GM18520 (cell line): ENCODE measurements at regions not wholly inside any gene's neighbourhood (a gene's known extent, or its start where the extent isn't known, plus 50 kb on each side); places are given as distances from the start of the nearest gene placed in this dataset.
A peak's percentile ranks its signal among the peaks of the same experiment; 100 is the strongest.
"Not testable (repeated sequence)": the region's sequence is repeated elsewhere in the genome, so short reads cannot be mapped to it uniquely, and the experiment has no call there.

Experiments
- ATAC-seq: cut with Tn5 transposase; IDR thresholded peaks from one replicate; pipeline ENCODE4 v1.9.1; 2021; ENCODE audit not compliant: unreplicated experiment

- ATAC-seq, result no peak
Observed at GRCh38 chr1:222416001-222416791, 131.7 kb downstream of the HHIPL2 start.

- no peak for ATAC-seq
Observed at GRCh38 chr1:222415441-222415840, 132.5 kb downstream of the HHIPL2 start.

- ATAC-seq, result no peak
Observed at GRCh38 chr1:222413991-222414549, 133.8 kb downstream of the HHIPL2 start.

- ATAC-seq, result no peak
Observed at GRCh38 chr1:222413436-222413835, 134.5 kb downstream of the HHIPL2 start.

GRCh38 chr1:222404710-222405109 is 143.2 kb downstream of the HHIPL2 start:
- peak; percentile 72 for ATAC-seq

- ATAC-seq, result no peak
Observed at GRCh38 chr1:222399197-222399596, 148.7 kb downstream of the HHIPL2 start.

- ATAC-seq, result no peak
Observed at GRCh38 chr1:222394224-222394623, 153.7 kb downstream of the HHIPL2 start.

GRCh38 chr1:222392556-222392955 is 155.3 kb downstream of the HHIPL2 start:
- no peak for ATAC-seq

GRCh38 chr1:222390181-222390580 is 157.7 kb downstream of the HHIPL2 start:
- no peak for ATAC-seq

- ATAC-seq, result no peak
Observed at GRCh38 chr1:222387007-222387814, 160.7 kb downstream of the HHIPL2 start.

GRCh38 chr1:222385955-222386354 is 161.9 kb downstream of the HHIPL2 start:
- no peak for ATAC-seq

- no peak for ATAC-seq
Observed at GRCh38 chr1:222385262-222385661, 162.6 kb downstream of the HHIPL2 start.

- no peak for ATAC-seq
Observed at GRCh38 chr1:222384531-222384930, 163.4 kb downstream of the HHIPL2 start.

GRCh38 chr1:222382171-222382570 is 165.7 kb downstream of the HHIPL2 start:
- ATAC-seq, result no peak

GRCh38 chr1:222377428-222378088 is 170.3 kb downstream of the HHIPL2 start:
- no peak for ATAC-seq

GRCh38 chr1:222376791-222377190 is 171.1 kb downstream of the HHIPL2 start:
- ATAC-seq, result not testable (repeated sequence)

- ATAC-seq, result no peak
Observed at GRCh38 chr1:222375701-222376100, 172.2 kb downstream of the HHIPL2 start.

- ATAC-seq, result no peak
Observed at GRCh38 chr1:222373831-222374602, 173.9 kb downstream of the HHIPL2 start.

- peak; percentile 53 for ATAC-seq
Observed at GRCh38 chr1:222373216-222373615, 174.7 kb downstream of the HHIPL2 start.

GRCh38 chr1:222372221-222372620 is 175.7 kb downstream of the HHIPL2 start:
- no peak for ATAC-seq
